Keratinocyte (primary cell): ENCODE measurements at regions not wholly inside any gene's neighbourhood (a gene's known extent, or its start where the extent isn't known, plus 50 kb on each side); places are given as distances from the start of the nearest gene placed in this dataset.

Source experiments
- DNase-seq: peaks from one replicate; pipeline ENCODE4 v3.0.0-alpha.2; 2011; ENCODE audit warnings: low read depth, missing footprints, low spot score
- FAIRE-seq: peaks from 2 replicates; lab custom pipeline; 2011; peaks lifted over from hg19 to GRCh38; lab: Jason Lieb, UNC
- H2AFZ ChIP-seq: 2 replicates; pipeline ENCODE4 v1.6.0; 2012; ENCODE audit warnings: low read length, control low read depth, inconsistent platforms; ENCODE audit not compliant: control insufficient read depth
- H3K27ac ChIP-seq: 2 replicates; pipeline ENCODE4 v1.5.1; 2011; ENCODE audit warnings: low read length; ENCODE audit not compliant: control insufficient read depth, insufficient read depth
- H3K27me3 ChIP-seq: 3 replicates; pipeline ENCODE4 v1.6.0; 2011; ENCODE audit warnings: low read length; ENCODE audit not compliant: control insufficient read depth, insufficient read depth; ENCODE audit errors: extremely low read depth
- H3K36me3 ChIP-seq, 2 experiments: 2 replicates in 1 of 2; 3 replicates in 1 of 2; pipeline ENCODE4 v1.5.1; 2011; ENCODE audit warnings: low read length in 2 of 2, mild to moderate bottlenecking in 1 of 2; ENCODE audit not compliant: control insufficient read depth in 2 of 2, insufficient read depth in 2 of 2; ENCODE audit errors: extremely low read depth in 1 of 2
- H3K4me1 ChIP-seq: 3 replicates; pipeline ENCODE4 v1.5.1; 2011; ENCODE audit warnings: low read length; ENCODE audit not compliant: control insufficient read depth, insufficient read depth; ENCODE audit errors: extremely low read depth
- H3K4me2 ChIP-seq: 3 replicates; pipeline ENCODE4 v1.6.0; 2011; ENCODE audit warnings: low read depth, low read length; ENCODE audit not compliant: control insufficient read depth, insufficient read depth; ENCODE audit errors: extremely low read depth
- H3K4me3 ChIP-seq, 3 experiments: fragments of 200-600 bp in 1 of 3; sonication (generic) in 1 of 3; 2 replicates in 2 of 3; 3 replicates in 1 of 3; pipeline ENCODE4 v1.5.1; 2011 to 2016; ENCODE audit warnings: low read length in 3 of 3, mild to moderate bottlenecking in 3 of 3, control low read depth in 2 of 3, inconsistent platforms in 1 of 3, low read depth in 1 of 3, mixed read lengths in 1 of 3, mixed run types in 1 of 3, moderate library complexity in 1 of 3; ENCODE audit not compliant: control insufficient read depth in 2 of 3, insufficient read depth in 2 of 3; ENCODE audit errors: extremely low read depth in 1 of 3
- H3K79me2 ChIP-seq: 2 replicates; pipeline ENCODE4 v1.6.0; 2012; ENCODE audit warnings: low read length; ENCODE audit not compliant: control insufficient read depth, insufficient read depth
- H3K9ac ChIP-seq: 3 replicates; pipeline ENCODE4 v1.6.0; 2011; ENCODE audit warnings: low read length; ENCODE audit not compliant: control insufficient read depth, insufficient read depth; ENCODE audit errors: extremely low read depth
- H3K9me1 ChIP-seq: 3 replicates; pipeline ENCODE4 v1.6.0; 2011; ENCODE audit warnings: low read length; ENCODE audit not compliant: control insufficient read depth, insufficient read depth; ENCODE audit errors: extremely low read depth
- H3K9me3 ChIP-seq: 2 replicates; pipeline ENCODE4 v1.5.1; 2012; ENCODE audit warnings: low read depth, low read length; ENCODE audit not compliant: control insufficient read depth
- H4K20me1 ChIP-seq: 3 replicates; pipeline ENCODE4 v1.6.0; 2011; ENCODE audit warnings: low read length; ENCODE audit not compliant: control insufficient read depth, insufficient read depth; ENCODE audit errors: extremely low read depth
- EZH2 ChIP-seq: IDR thresholded peaks from one replicate; pipeline ENCODE4 v1.6.1; 2012; ENCODE audit warnings: inconsistent platforms, mild to moderate bottlenecking, low read length, moderate library complexity
- dilution Hi-C: fragments of 300-500 bp; cut with MboI; formaldehyde crosslinking; loops from one replicate; pipeline ENCODE4 v1.7.0; 2020; ENCODE audit warnings: low sequenced_read_pairs; ENCODE audit not compliant: extremely low pct_ligation_motif_present
- TF ChIP-seq, protein P1 (sequence below), 3 experiments: IDR thresholded peaks in 1 of 3; conservative IDR thresholded peaks in 1 of 3; optimal IDR thresholded peaks in 1 of 3; 2 replicates in 2 of 3; 3 replicates in 1 of 3; pipeline versions ENCODE3 to v1.5.1; 2011; ENCODE audit warnings: low read length in 3 of 3, mild to moderate bottlenecking in 3 of 3, moderate library complexity in 2 of 3, control low read depth in 1 of 3, inconsistent platforms in 1 of 3; ENCODE audit not compliant: insufficient read depth in 2 of 3; ENCODE audit errors: extremely low read depth in 1 of 3

- no peaks in the 10 kb centered on the region for H3K36me3 ChIP-seq
- no peak for DNase-seq
- no peak for TF ChIP-seq EZH2
- TF ChIP-seq, protein P1, sequence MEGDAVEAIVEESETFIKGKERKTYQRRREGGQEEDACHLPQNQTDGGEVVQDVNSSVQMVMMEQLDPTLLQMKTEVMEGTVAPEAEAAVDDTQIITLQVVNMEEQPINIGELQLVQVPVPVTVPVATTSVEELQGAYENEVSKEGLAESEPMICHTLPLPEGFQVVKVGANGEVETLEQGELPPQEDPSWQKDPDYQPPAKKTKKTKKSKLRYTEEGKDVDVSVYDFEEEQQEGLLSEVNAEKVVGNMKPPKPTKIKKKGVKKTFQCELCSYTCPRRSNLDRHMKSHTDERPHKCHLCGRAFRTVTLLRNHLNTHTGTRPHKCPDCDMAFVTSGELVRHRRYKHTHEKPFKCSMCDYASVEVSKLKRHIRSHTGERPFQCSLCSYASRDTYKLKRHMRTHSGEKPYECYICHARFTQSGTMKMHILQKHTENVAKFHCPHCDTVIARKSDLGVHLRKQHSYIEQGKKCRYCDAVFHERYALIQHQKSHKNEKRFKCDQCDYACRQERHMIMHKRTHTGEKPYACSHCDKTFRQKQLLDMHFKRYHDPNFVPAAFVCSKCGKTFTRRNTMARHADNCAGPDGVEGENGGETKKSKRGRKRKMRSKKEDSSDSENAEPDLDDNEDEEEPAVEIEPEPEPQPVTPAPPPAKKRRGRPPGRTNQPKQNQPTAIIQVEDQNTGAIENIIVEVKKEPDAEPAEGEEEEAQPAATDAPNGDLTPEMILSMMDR (optimal IDR thresholded peaks at IDR 0.05 in 1 of 3, IDR thresholded peaks at IDR 0.05 in 1 of 3, conservative IDR thresholded peaks at IDR 0.05 in 1 of 3; ENCODE audit: extremely low read depth in 1 of 3, insufficient read depth in 2 of 3, low read length in 3 of 3) = no peak
- no peaks in the 10 kb centered on the region for H3K27me3 ChIP-seq
- no peaks in the 10 kb centered on the region for H3K9me3 ChIP-seq
- no peak overlapping the region for H3K27ac ChIP-seq
- H3K9ac ChIP-seq = no peak overlapping the region
- no peaks in the 10 kb centered on the region for H3K9me1 ChIP-seq
- no peak overlapping the region for H3K4me3 ChIP-seq
- H3K79me2 ChIP-seq = no peaks in the 10 kb centered on the region
- H3K4me1 ChIP-seq = no peaks in the 10 kb centered on the region
- H2AFZ ChIP-seq = no peak overlapping the region
- no peak overlapping the region for H3K4me2 ChIP-seq
- dilution Hi-C loops = no loop called here
- H4K20me1 ChIP-seq = no peaks in the 10 kb centered on the region
- no peak for FAIRE-seq
These were observed 90.8 kb upstream of the TMTC2 start for GRCh38 chr12:82595941-82596340.

DNA sequence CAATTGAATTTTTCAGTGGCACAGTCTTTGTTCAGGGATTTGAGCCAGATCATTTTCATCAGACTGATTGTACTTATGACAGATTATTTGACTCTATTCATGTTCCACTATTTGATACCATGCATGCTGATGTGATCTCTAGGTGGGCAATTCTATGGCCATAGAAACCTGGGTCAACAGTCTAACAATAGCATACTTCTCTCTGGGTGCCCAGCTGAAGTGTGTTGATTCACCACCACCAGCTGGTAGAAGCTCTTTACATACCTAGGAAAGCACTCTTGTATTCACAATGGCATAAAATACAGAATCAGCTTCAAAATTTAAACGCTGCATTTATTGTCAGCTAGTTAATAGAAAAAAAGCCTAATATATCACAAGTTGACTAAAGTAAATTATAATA lies 90.2 kb upstream of the TMTC2 start:
- FAIRE-seq (no peak), DNase-seq (no peak)
- no peak for TF ChIP-seq EZH2
- TF ChIP-seq, protein P1 (optimal IDR thresholded peaks at IDR 0.05 in 1 of 3, IDR thresholded peaks at IDR 0.05 in 1 of 3, conservative IDR thresholded peaks at IDR 0.05 in 1 of 3; ENCODE audit: extremely low read depth in 1 of 3, insufficient read depth in 2 of 3, low read length in 3 of 3) = no peak
- no peak overlapping the region for H2AFZ ChIP-seq
- H3K79me2 ChIP-seq = no peaks in the 10 kb centered on the region
- H3K27ac ChIP-seq = no peak overlapping the region
- H3K27me3 ChIP-seq = no peaks in the 10 kb centered on the region
- no peaks in the 10 kb centered on the region for H3K4me1 ChIP-seq
- dilution Hi-C loops = no loop called here
- H3K9me3 ChIP-seq = no peaks in the 10 kb centered on the region
- no peak overlapping the region for H3K9ac ChIP-seq
- no peak overlapping the region for H3K4me2 ChIP-seq
- H3K9me1 ChIP-seq = no peaks in the 10 kb centered on the region
- no peaks in the 10 kb centered on the region for H4K20me1 ChIP-seq
- H3K4me3 ChIP-seq = no peak overlapping the region
- no peaks in the 10 kb centered on the region for H3K36me3 ChIP-seq
